Hematopoietic multipotent progenitor cell treated with erythropoietin and hydrocortisone succinate and interleukin-3 and kit ligand, for 15 days (in vitro differentiated cells): ENCODE measurements at regions not wholly inside any gene's neighbourhood (a gene's known extent, or its start where the extent isn't known, plus 50 kb on each side); places are given as distances from the start of the nearest gene placed in this dataset.
"Not testable (repeated sequence)": the region's sequence is repeated elsewhere in the genome, so short reads cannot be mapped to it uniquely, and the experiment has no call there.

ENCODE experiments used
- DNase-seq: peaks from one replicate; pipeline ENCODE4 v3.0.0-alpha.2; 2015; ENCODE audit warnings: low spot score

GRCh38 chr10:53072144-53072543 is 299.6 kb upstream of the MBL2 start:
- no peak for DNase-seq

GRCh38 chr10:53071505-53072125 is 299.0 kb upstream of the MBL2 start:
- no peak for DNase-seq

- DNase-seq: no peak
Observed at GRCh38 chr10:53069013-53069412, 296.4 kb upstream of the MBL2 start.

GRCh38 chr10:53064614-53065013 is 292.0 kb upstream of the MBL2 start:
- no peak for DNase-seq

GRCh38 chr10:53063805-53064204 is 291.2 kb upstream of the MBL2 start:
- DNase-seq: no peak

- DNase-seq: no peak
Observed at GRCh38 chr10:53052521-53053164, 280.1 kb upstream of the MBL2 start.

- no peak for DNase-seq
Observed at GRCh38 chr10:53045315-53045714, 272.7 kb upstream of the MBL2 start.

GRCh38 chr10:53035823-53036222 is 263.2 kb upstream of the MBL2 start:
- DNase-seq: not testable (repeated sequence)

GRCh38 chr10:53033396-53033795 is 260.8 kb upstream of the MBL2 start:
- DNase-seq: no peak

- not testable (repeated sequence) for DNase-seq
Observed at GRCh38 chr10:53029872-53030849, 257.6 kb upstream of the MBL2 start.

- no peak for DNase-seq
Observed at GRCh38 chr10:53029449-53029848, 256.9 kb upstream of the MBL2 start.

GRCh38 chr10:53025765-53026164 is 253.2 kb upstream of the MBL2 start:
- DNase-seq: not testable (repeated sequence)

- no peak for DNase-seq
Observed at GRCh38 chr10:53025172-53025711, 252.7 kb upstream of the MBL2 start.

- DNase-seq: no peak
Observed at GRCh38 chr10:53023411-53023810, 250.8 kb upstream of the MBL2 start.

- no peak for DNase-seq
Observed at GRCh38 chr10:53022611-53023088, 250.1 kb upstream of the MBL2 start.

GRCh38 chr10:53013201-53013810 is 240.7 kb upstream of the MBL2 start:
- DNase-seq: no peak

- no peak for DNase-seq
Observed at GRCh38 chr10:53009961-53010907, 237.7 kb upstream of the MBL2 start.

- no peak for DNase-seq
Observed at GRCh38 chr10:53007527-53007842, 234.9 kb upstream of the MBL2 start.

GRCh38 chr10:53006663-53007526 is 234.3 kb upstream of the MBL2 start:
- DNase-seq: no peak
